GM12878 (cell line): ENCODE measurements at regions not wholly inside any gene's neighbourhood (a gene's known extent, or its start where the extent isn't known, plus 50 kb on each side); places are given as distances from the start of the nearest gene placed in this dataset.
"Not testable (repeated sequence)": the region's sequence is repeated elsewhere in the genome, so short reads cannot be mapped to it uniquely, and the experiment has no call there.

Experiments used
- ATAC-seq: fragments of 200-7000 bp; cut with Tn5 transposase; 3 replicates; pipeline ENCODE4 v1.9.1; 2020; ENCODE audit warnings: mild to moderate bottlenecking, moderate library complexity
- BruUV-seq: library from RNA; stranded (reverse); fragments of 400-500 nt; replicated peaks from 2 replicates; lab custom pipeline; 2021; lab: Mats Ljungman, UMichigan
- CTCF ChIA-PET: fragments of 300-600 bp; sonication (Branson Sonifier 250); formaldehyde crosslinking; extraction: SDS; loops from one replicate; lab custom pipeline; 2021; ENCODE audit warnings: inconsistent platforms; lab: Yijun Ruan, JAX
- POLR2A ChIA-PET: fragments of 350-600 bp; formaldehyde crosslinking; extraction: SDS; loops from one replicate; lab custom pipeline; 2021; ENCODE audit warnings: inconsistent platforms; lab: Charles Lee
- RAD21 ChIA-PET: fragments of 300-600 bp; sonication (Branson Sonifier 250); formaldehyde crosslinking; loops from one replicate; lab custom pipeline; 2023; ENCODE audit warnings: antibody characterized with exemption; ENCODE audit not compliant: unreplicated experiment; lab: Charles Lee
- SMC1A ChIA-PET: fragments of 300-600 bp; sonication (Branson Sonifier 250); formaldehyde crosslinking; loops from one replicate; lab custom pipeline; 2023; ENCODE audit not compliant: unreplicated experiment, uncharacterized antibody; lab: Charles Lee
- DNase-seq: peaks from one replicate; pipeline ENCODE4 v3.0.0-alpha.2; 2011; ENCODE audit warnings: low read depth, low spot score
- FAIRE-seq: peaks from 3 replicates; lab custom pipeline; 2011; peaks lifted over from hg19 to GRCh38; lab: Jason Lieb, UNC
- H2AFZ ChIP-seq: 2 replicates; pipeline ENCODE4 v1.6.0; 2011; ENCODE audit warnings: low read depth, low read length, control low read depth; ENCODE audit not compliant: control insufficient read depth
- H3K27ac ChIP-seq: 2 replicates; pipeline ENCODE4 v1.5.1; 2011; ENCODE audit warnings: control low read depth; ENCODE audit not compliant: control insufficient read depth, insufficient read depth
- H3K27me3 ChIP-seq, 2 experiments: replicated peaks in 1 of 2; 2 replicates each; pipeline versions ENCODE4 v1.6.0 to v1.6.1; 2011; ENCODE audit warnings: low read length in 1 of 2; ENCODE audit not compliant: control insufficient read depth in 2 of 2, insufficient read depth in 2 of 2
- H3K36me3 ChIP-seq, 2 experiments: 2 replicates each; pipeline ENCODE4 v1.5.1; 2011; ENCODE audit warnings: low read length in 1 of 2; ENCODE audit not compliant: control insufficient read depth in 2 of 2, insufficient read depth in 2 of 2
- H3K4me1 ChIP-seq: 2 replicates; pipeline ENCODE4 v1.6.1; 2011; ENCODE audit warnings: mild to moderate bottlenecking, low read length, moderate library complexity, mixed read lengths; ENCODE audit not compliant: control insufficient read depth, insufficient read depth
- H3K4me2 ChIP-seq: 2 replicates; pipeline ENCODE4 v1.6.0; 2011; ENCODE audit warnings: control low read depth; ENCODE audit not compliant: control insufficient read depth, insufficient read depth
- H3K4me3 ChIP-seq: fragments of 200-600 bp; sonication (generic); 2 replicates; pipeline ENCODE4 v1.5.1; 2016
- H3K79me2 ChIP-seq: 2 replicates; pipeline ENCODE4 v1.6.0; 2011; ENCODE audit warnings: low read length; ENCODE audit not compliant: control insufficient read depth, insufficient read depth
- H3K9ac ChIP-seq: 2 replicates; pipeline ENCODE4 v1.8.0; 2011; ENCODE audit warnings: low read length, control low read depth, mixed read lengths; ENCODE audit not compliant: control insufficient read depth, insufficient read depth
- H3K9me3 ChIP-seq: replicated peaks from 3 replicates; pipeline ENCODE4 v1.5.1; 2011; ENCODE audit warnings: mild to moderate bottlenecking, low read length; ENCODE audit not compliant: control insufficient read depth, insufficient read depth
- H4K20me1 ChIP-seq: 2 replicates; pipeline ENCODE4 v1.6.0; 2011; ENCODE audit not compliant: control insufficient read depth, insufficient read depth
- ELK1 ChIP-seq: IDR thresholded peaks from 2 replicates; pipeline ENCODE4 v1.6.1; 2012; ENCODE audit warnings: low read depth, low read length, improper control_type of control experiment
- HDGF ChIP-seq: fragments of 450-650 bp; IDR thresholded peaks from 2 replicates; pipeline ENCODE4 v1.6.1; 2016; ENCODE audit warnings: antibody characterized with exemption
- SIX5 ChIP-seq: IDR thresholded peaks from 2 replicates; pipeline ENCODE4 v1.6.1; 2011; ENCODE audit warnings: mild to moderate bottlenecking, low read depth, low read length, moderate library complexity; ENCODE audit not compliant: severe bottlenecking
- YY1 ChIP-seq: IDR thresholded peaks from 2 replicates; pipeline ENCODE4 v1.6.1; 2011; ENCODE audit warnings: low read depth, mild to moderate bottlenecking, low read length
- WGBS: methylation state at CpG from one replicate; pipeline ENCODE4 v1.1.6; 2016; ENCODE audit warnings: low lambda C conversion rate; ENCODE audit not compliant: insufficient replicate concordance, insufficient coverage; ENCODE audit errors: missing lambda C conversion rate; 5-methylcytosine and 5-hydroxymethylcytosine counted together
- in situ Hi-C: fragments of 300-500 bp; cut with MboI; formaldehyde crosslinking; loops from 9 replicates; pipeline ENCODE4 v1.14.3; 2018; ENCODE audit warnings: mixed read lengths
- intact Hi-C: fragments of 100-400 bp; cut with micrococcal nuclease; formaldehyde crosslinking; loops from one replicate; pipeline ENCODE4 v1.14.2; 2022; ENCODE audit not compliant: unreplicated experiment
- TF ChIP-seq, protein P1 (sequence below): fragments of 450-650 bp; IDR thresholded peaks from 2 replicates; pipeline ENCODE4 v1.6.1; 2014; ENCODE audit warnings: mild to moderate bottlenecking

GRCh38 chr16:79985606-79986005 is 385.1 kb upstream of the MAF start:
- Histone ChIP-seq H3K27ac (no peak overlapping the region), H3K4me2 (no peak overlapping the region), H3K4me3 (no peak overlapping the region), H4K20me1 (no peaks in the 10 kb centered on the region), H2AFZ (no peak overlapping the region), H3K9me3 (no peaks in the 10 kb centered on the region), H3K9ac (no peak overlapping the region), H3K27me3 (no peaks in the 10 kb centered on the region), H3K36me3 (no peaks in the 10 kb centered on the region), H3K79me2 (no peaks in the 10 kb centered on the region), H3K4me1 (no peaks in the 10 kb centered on the region)
- no TSS peak for BruUV-seq
- no peak for TF ChIP-seq ELK1
- no peak for TF ChIP-seq SIX5
- no peak for TF ChIP-seq YY1
- TF ChIP-seq, protein P1, sequence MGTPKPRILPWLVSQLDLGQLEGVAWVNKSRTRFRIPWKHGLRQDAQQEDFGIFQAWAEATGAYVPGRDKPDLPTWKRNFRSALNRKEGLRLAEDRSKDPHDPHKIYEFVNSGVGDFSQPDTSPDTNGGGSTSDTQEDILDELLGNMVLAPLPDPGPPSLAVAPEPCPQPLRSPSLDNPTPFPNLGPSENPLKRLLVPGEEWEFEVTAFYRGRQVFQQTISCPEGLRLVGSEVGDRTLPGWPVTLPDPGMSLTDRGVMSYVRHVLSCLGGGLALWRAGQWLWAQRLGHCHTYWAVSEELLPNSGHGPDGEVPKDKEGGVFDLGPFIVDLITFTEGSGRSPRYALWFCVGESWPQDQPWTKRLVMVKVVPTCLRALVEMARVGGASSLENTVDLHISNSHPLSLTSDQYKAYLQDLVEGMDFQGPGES: no peak
- TF ChIP-seq HDGF: no peak
- in situ Hi-C loops: no loop called here
- POLR2A ChIA-PET: no interaction called here
- intact Hi-C loops: no loop called here
- SMC1A ChIA-PET: no interaction called here
- RAD21 ChIA-PET: no interaction called here
- DNase-seq (no peak), ATAC-seq (no peak), FAIRE-seq (no peak)
- CTCF ChIA-PET: interaction anchor here (1.2 kb wide), 1 partner anchor 13 kb away, joined by 3 read pairs; no protein-coding TSS in a partner anchor
- 39% methylated on average over 3 of the region's 3 CpGs for WGBS

DNA sequence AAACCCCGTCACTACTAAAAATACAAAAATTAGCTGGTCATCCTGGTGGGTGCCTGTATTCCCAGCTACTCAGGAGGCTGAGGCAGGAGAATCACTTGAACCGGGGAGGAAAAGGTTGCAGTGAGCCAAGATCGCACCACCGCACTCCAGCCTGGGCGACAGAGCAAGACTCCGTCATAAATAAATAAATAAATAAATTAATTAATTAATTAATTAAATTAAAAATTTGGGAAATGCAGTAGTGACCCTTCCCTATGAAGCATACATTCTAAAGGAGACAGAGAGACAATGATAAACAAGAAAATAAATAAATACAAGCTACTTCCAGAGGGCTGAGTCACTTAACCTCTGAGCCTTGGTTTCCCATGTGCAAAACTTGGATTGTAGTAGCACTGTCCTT is 383.6 kb upstream of the MAF start:
- BruUV-seq, in situ Hi-C loops, H3K27ac ChIP-seq, ATAC-seq, RAD21 ChIA-PET, FAIRE-seq, H3K4me2 ChIP-seq, H3K4me3 ChIP-seq, H3K27me3 ChIP-seq, H3K9ac ChIP-seq, intact Hi-C loops, H3K79me2 ChIP-seq, CTCF ChIA-PET, DNase-seq, SMC1A ChIA-PET, H2AFZ ChIP-seq, POLR2A ChIA-PET, H4K20me1 ChIP-seq, H3K9me3 ChIP-seq, H3K36me3 ChIP-seq, H3K4me1 ChIP-seq: not testable (repeated sequence)
- WGBS: 67% methylated on average over 6 of the region's 6 CpGs
